ENCODE measurements at regions not wholly inside any gene's neighbourhood (a gene's known extent, or its start where the extent isn't known, plus 50 kb on each side); places are given as distances from the start of the nearest gene placed in this dataset.

- in situ Hi-C loops (cut with MboI): no loop called here
- intact Hi-C loops (cut with micrococcal nuclease; ENCODE audit: unreplicated experiment): no loop called here
- Histone ChIP-seq H3K36me3 (ENCODE audit: control insufficient read depth in 2 of 2, insufficient read depth in 2 of 2, low read length in 1 of 2) (no peaks in the 10 kb centered on the region), H3K4me1 (ENCODE audit: control insufficient read depth, insufficient read depth, low read length) (no peaks in the 10 kb centered on the region), H4K20me1 (ENCODE audit: control insufficient read depth, insufficient read depth) (no peaks in the 10 kb centered on the region), H3K9me3 (replicated peaks; ENCODE audit: control insufficient read depth, insufficient read depth, low read length) (no peaks in the 10 kb centered on the region; the same call in 2 of the 3 replicates), H3K27me3 (replicated peaks in 1 of 2; ENCODE audit: control insufficient read depth in 2 of 2, insufficient read depth in 2 of 2, low read length in 1 of 2) (no peaks in the 10 kb centered on the region), H2AFZ (ENCODE audit: control insufficient read depth, low read depth, low read length) (no peak overlapping the region), H3K79me2 (ENCODE audit: control insufficient read depth, insufficient read depth, low read length) (no peaks in the 10 kb centered on the region), H3K4me2 (ENCODE audit: control insufficient read depth, insufficient read depth) (no peak overlapping the region), H3K9ac (ENCODE audit: control insufficient read depth, insufficient read depth, low read length) (no peak overlapping the region), H3K27ac (ENCODE audit: control insufficient read depth, insufficient read depth) (no peak overlapping the region), H3K4me3 (no peak overlapping the region)
- ChIA-PET POLR2A (no interaction called here), SMC1A (ENCODE audit: uncharacterized antibody, unreplicated experiment) (no interaction called here), CTCF (no interaction called here), RAD21 (ENCODE audit: unreplicated experiment) (no interaction called here)
- BruUV-seq (replicated peaks): no TSS peak
- ATAC-seq (no peak), FAIRE-seq (no peak), DNase-seq (ENCODE audit: low read depth, low spot score) (no peak)
- 78% methylated on average over 7 of the region's 7 CpGs for WGBS (ENCODE audit: insufficient coverage, insufficient replicate concordance, low lambda C conversion rate, missing lambda C conversion rate)
- TF ChIP-seq ZNF207 (IDR thresholded peaks at IDR 0.05; ENCODE audit: borderline replicate concordance) (no peak), ZBED1 (IDR thresholded peaks at IDR 0.05; ENCODE audit: borderline replicate concordance) (no peak), ETV6 (conservative IDR thresholded peaks at IDR 0.05 in 1 of 2, IDR thresholded peaks at IDR 0.05 in 1 of 2; ENCODE audit: borderline replicate concordance in 1 of 2, low read depth in 1 of 2) (no peak), HSF1 (IDR thresholded peaks at IDR 0.05; ENCODE audit: low read depth, low read length) (no peak), DPF2 (IDR thresholded peaks at IDR 0.05) (no peak), NR2F1 (conservative IDR thresholded peaks at IDR 0.05) (no peak), SUZ12 (IDR thresholded peaks at IDR 0.05; ENCODE audit: unreplicated experiment) (no peak), ZNF217 (IDR thresholded peaks at IDR 0.05) (no peak), RAD51 (IDR thresholded peaks at IDR 0.05) (no peak), SMAD1 (IDR thresholded peaks at IDR 0.05; ENCODE audit: low read depth, partially characterized antibody) (no peak), RB1 (IDR thresholded peaks at IDR 0.05; ENCODE audit: borderline replicate concordance) (no peak), CTCF (IDR thresholded peaks at IDR 0.05 in 2 of 3, conservative IDR thresholded peaks at IDR 0.05 in 1 of 3; ENCODE audit: control insufficient read depth in 2 of 3, extremely low read depth in 1 of 3, insufficient read depth in 1 of 3, low read depth in 3 of 3, low read length in 3 of 3) (no peak), ZBTB4 (CRISPR knock-in tag; IDR thresholded peaks at IDR 0.05) (no peak), NFXL1 (IDR thresholded peaks at IDR 0.05; ENCODE audit: borderline replicate concordance) (no peak), POU2F2 (IDR thresholded peaks at IDR 0.05; ENCODE audit: borderline replicate concordance, low read depth, low read length) (no peak), BHLHE40 (IDR thresholded peaks at IDR 0.05; ENCODE audit: borderline replicate concordance in 1 of 2, low read depth in 2 of 2, low read length in 1 of 2) (no peak), E4F1 (IDR thresholded peaks at IDR 0.05; ENCODE audit: borderline replicate concordance, partially characterized antibody) (no peak)
Measured at GRCh38 chr2:242063850-242064249, 194.3 kb downstream of the RTP5 start.
